ENCODE measurements at regions not wholly inside any gene's neighbourhood (a gene's known extent, or its start where the extent isn't known, plus 50 kb on each side); places are given as distances from the start of the nearest gene placed in this dataset.
A peak's percentile ranks its signal among the peaks of the same experiment; 100 is the strongest.

DNA sequence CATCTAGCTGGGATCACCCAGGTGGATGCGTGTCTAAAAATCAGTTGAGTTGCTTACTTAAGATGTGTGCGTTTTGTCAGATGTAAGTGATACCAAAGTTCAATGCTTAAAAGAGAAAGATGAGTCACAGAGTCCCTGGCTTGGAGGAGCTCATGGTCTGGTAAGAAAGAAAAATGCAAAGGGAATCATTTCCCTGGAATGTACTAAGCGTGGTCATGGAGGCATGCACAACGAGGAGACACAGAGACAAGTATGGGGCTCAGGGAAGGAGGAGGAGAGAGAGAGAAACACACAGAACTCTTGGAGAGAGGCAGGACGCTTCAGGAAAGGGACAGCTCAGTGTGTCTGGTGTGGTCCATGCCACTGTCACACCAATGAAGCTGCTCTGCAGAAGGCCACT, 186.9 kb upstream of the GMDS start:
- WGBS, 2 donors, result 45 to 58% methylated on average over 5 of the region's 5 CpGs
- Histone ChIP-seq H3K4me1 (peaks cover 18 to 66% (median 20%) of the 10 kb centered on the region in 3 donors), H3K9me3 (no peaks in the 10 kb centered on the region), H3K27me3 (no peaks in the 10 kb centered on the region), H3K27ac (peak overlapping the region in 3 of 4 donors; percentile 40 to 78 (median 51)), H3K36me3 (no peaks in the 10 kb centered on the region), H3K4me3 (no peak overlapping the region)
- TF ChIP-seq, protein P1, sequence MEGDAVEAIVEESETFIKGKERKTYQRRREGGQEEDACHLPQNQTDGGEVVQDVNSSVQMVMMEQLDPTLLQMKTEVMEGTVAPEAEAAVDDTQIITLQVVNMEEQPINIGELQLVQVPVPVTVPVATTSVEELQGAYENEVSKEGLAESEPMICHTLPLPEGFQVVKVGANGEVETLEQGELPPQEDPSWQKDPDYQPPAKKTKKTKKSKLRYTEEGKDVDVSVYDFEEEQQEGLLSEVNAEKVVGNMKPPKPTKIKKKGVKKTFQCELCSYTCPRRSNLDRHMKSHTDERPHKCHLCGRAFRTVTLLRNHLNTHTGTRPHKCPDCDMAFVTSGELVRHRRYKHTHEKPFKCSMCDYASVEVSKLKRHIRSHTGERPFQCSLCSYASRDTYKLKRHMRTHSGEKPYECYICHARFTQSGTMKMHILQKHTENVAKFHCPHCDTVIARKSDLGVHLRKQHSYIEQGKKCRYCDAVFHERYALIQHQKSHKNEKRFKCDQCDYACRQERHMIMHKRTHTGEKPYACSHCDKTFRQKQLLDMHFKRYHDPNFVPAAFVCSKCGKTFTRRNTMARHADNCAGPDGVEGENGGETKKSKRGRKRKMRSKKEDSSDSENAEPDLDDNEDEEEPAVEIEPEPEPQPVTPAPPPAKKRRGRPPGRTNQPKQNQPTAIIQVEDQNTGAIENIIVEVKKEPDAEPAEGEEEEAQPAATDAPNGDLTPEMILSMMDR (IDR thresholded peaks at IDR 0.05), result no peak
- TF ChIP-seq POLR2A (IDR thresholded peaks at IDR 0.05), result no peak
- no peak for DNase-seq
- intact Hi-C loops (cut with DNase I), result no loop called here

DNA sequence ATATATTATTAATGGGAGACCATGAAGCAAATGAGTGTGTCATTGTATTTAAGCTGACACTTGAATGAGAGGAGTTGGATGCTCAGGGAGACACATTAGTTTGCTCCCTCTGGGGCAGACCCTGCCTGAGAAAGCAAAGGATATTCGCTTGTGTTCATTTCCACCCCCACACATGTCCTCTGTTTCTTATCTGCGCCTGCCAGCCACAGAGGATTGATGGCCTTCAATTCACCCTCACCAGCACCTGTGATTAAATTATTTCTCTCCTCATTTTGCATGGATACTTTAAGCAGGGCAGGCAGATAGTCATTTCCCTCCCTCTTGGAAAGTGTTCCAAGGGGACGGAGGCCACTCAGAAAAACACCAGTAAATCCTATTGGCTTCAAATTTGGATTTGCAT, 185.2 kb upstream of the GMDS start:
- Histone ChIP-seq H3K4me1 (peaks cover 18 to 66% (median 20%) of the 10 kb centered on the region in 3 donors), H3K27me3 (no peaks in the 10 kb centered on the region), H3K4me3 (no peak overlapping the region), H3K9me3 (no peaks in the 10 kb centered on the region), H3K36me3 (no peaks in the 10 kb centered on the region), H3K27ac (no peak overlapping the region)
- TF ChIP-seq POLR2A (IDR thresholded peaks at IDR 0.05), result no peak
- TF ChIP-seq, protein P1 (IDR thresholded peaks at IDR 0.05), result no peak
- intact Hi-C loops (cut with DNase I), result no loop called here
- DNase-seq, result no peak
- 71 to 95% methylated on average over 3 of the region's 3 CpGs for WGBS, 2 donors

DNA sequence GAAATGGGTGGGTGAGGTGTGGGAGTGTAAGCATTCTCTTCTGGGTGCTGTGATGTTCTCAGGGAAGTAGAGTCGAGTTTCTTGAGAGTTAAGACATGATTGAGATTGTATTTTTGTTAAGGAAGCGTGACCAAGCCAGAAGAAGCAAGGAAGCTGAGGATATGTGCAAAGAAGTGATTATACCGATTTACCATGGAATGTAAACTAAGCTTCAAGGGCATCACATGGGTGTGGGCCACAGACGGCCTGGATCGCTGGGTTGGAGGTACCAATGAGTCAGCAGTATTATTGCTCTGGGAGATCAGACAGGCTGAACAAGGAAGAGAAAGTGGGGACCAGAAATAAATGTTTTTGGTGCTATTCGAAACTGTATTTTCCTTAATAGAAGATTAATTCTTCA, 184.1 kb upstream of the GMDS start:
- WGBS, 2 donors, result 56 to 62% methylated on average over 6 of the region's 6 CpGs

DNA sequence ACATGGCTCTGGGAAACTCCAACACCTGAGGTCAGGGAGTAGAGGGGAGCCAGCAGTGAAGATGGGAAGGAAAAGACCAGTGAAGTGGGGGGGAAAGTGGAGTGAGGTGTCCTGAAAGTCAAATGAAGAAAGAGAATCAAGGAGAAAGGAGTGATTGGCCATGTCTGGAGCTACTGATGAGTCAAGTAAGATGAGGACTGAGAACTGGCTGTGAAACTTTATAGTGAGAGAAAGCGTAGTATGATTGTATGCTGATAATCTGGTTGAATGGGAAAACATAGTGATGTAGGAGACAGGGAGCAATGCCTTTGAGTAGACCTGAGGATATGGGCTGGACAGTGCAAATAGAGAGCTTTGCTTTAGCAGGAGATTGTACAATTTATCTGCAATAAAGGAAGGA, 183.6 kb upstream of the GMDS start:
- H3K27me3 ChIP-seq, result no peaks in the 10 kb centered on the region
- intact Hi-C loops (cut with DNase I), result no loop called here
- TF ChIP-seq POLR2A (IDR thresholded peaks at IDR 0.05), result no peak
- TF ChIP-seq, protein P1 (IDR thresholded peaks at IDR 0.05), result no peak
- DNase-seq, result no peak
- no peaks in the 10 kb centered on the region for H3K9me3 ChIP-seq
- peak overlapping the region in 3 of 4 donors; percentile 5 to 58 (median 56) for H3K27ac ChIP-seq
- 67 to 85% methylated on average over 1 of the region's 1 CpG for WGBS, 2 donors
- no peak overlapping the region for H3K4me3 ChIP-seq
- peaks cover 10 to 50% (median 15%) of the 10 kb centered on the region in 3 donors for H3K4me1 ChIP-seq
- H3K36me3 ChIP-seq, result no peaks in the 10 kb centered on the region

More for the DNA sequence above, 184.1 kb upstream of the GMDS start:
- H3K4me3 ChIP-seq, result no peak overlapping the region
- H3K9me3 ChIP-seq, result no peaks in the 10 kb centered on the region
- H3K27ac ChIP-seq, result peak overlapping the region in 3 of 4 donors; percentile 5 to 58 (median 56)
- H3K27me3 ChIP-seq, result no peaks in the 10 kb centered on the region
- TF ChIP-seq, protein P1 (IDR thresholded peaks at IDR 0.05), result no peak
- TF ChIP-seq POLR2A (IDR thresholded peaks at IDR 0.05), result no peak
- DNase-seq, result no peak
- H3K36me3 ChIP-seq, result no peaks in the 10 kb centered on the region
- intact Hi-C loops (cut with DNase I), result no loop called here
- peaks cover 15 to 54% (median 17%) of the 10 kb centered on the region in 3 donors for H3K4me1 ChIP-seq

DNA sequence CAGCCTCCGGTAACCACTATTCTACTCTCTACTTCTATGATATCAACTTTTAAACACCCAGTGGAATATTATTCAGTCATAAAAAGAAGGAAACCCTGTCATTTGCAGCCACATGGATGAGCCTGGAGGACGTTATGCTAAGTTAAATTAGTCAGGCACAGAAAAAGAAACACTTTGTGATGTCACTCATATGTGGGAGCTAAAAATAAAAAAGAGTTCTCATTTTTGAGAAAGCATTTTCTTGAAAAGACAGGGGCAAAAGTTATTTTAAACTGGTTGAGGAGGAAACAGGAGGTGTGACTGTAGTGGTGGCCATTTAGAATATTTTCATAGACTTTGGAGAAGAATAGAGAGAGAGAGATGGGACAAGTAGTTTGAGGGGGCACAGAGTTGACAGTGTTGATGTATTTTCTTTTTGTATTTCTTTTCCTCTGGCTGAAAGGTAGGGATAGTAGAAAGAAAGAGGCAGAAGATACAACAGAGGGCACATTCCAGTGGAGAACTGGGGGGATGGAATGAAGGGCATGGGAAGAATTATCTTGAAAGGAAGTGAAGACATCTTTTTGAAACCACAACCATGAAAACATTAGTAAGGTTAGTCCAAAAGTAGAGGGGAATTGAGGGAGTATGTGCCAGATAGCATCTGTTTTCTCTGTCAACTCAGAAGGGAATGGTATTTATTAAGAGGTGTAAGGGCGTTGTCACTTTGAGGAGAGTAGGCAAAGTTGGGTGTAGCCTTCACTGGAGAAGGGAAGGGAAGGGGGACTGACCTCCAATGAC, 181.3 kb upstream of the GMDS start:
- H3K9me3 ChIP-seq, result no peaks in the 10 kb centered on the region
- H3K4me3 ChIP-seq, result no peak overlapping the region
- H3K36me3 ChIP-seq, result no peaks in the 10 kb centered on the region
- peaks cover 0 to 27% (median 0%) of the 10 kb centered on the region in 3 donors for H3K4me1 ChIP-seq
- WGBS, 2 donors, result 70 to 83% methylated on average over 3 of the region's 3 CpGs
- intact Hi-C loops (cut with DNase I), result no loop called here
- H3K27ac ChIP-seq, result no peak overlapping the region
- DNase-seq, result no peak
- TF ChIP-seq POLR2A (IDR thresholded peaks at IDR 0.05), result no peak
- TF ChIP-seq, protein P1 (IDR thresholded peaks at IDR 0.05), result no peak
- no peaks in the 10 kb centered on the region for H3K27me3 ChIP-seq
